CD4-positive, alpha-beta memory T cell (primary cell): ENCODE measurements at regions not wholly inside any gene's neighbourhood (a gene's known extent, or its start where the extent isn't known, plus 50 kb on each side); places are given as distances from the start of the nearest gene placed in this dataset.
A peak's percentile ranks its signal among the peaks of the same experiment; 100 is the strongest.

ENCODE experiments used
- CTCF ChIA-PET: fragments of 350-600 bp; sonication (Branson Sonifier 250); formaldehyde crosslinking; loops from one replicate; lab custom pipeline; 2021; ENCODE audit warnings: inconsistent platforms; ENCODE audit not compliant: partially characterized antibody; lab: Charles Lee
- POLR2A ChIA-PET: fragments of 350-600 bp; sonication (Branson Sonifier 250); formaldehyde crosslinking; loops from one replicate; lab custom pipeline; 2021; ENCODE audit not compliant: partially characterized antibody; lab: Charles Lee
- DNase-seq, 5 donors: peaks; one replicate each; pipeline versions ENCODE4 v3.0.0 to v3.0.0-alpha.2; 2020 to 2022; ENCODE audit warnings: mixed read lengths in 1 of 5
- H3K27ac ChIP-seq: one replicate; pipeline ENCODE4 v1.7.0; 2013; ENCODE audit warnings: low read depth, low read length
- H3K27me3 ChIP-seq: 2 replicates; pipeline ENCODE4 v1.7.0; 2013; ENCODE audit warnings: mild to moderate bottlenecking, low read length, moderate library complexity; ENCODE audit not compliant: insufficient read depth
- H3K36me3 ChIP-seq: 2 replicates; pipeline ENCODE4 v1.7.0; 2013; ENCODE audit warnings: mild to moderate bottlenecking, low read length, moderate library complexity; ENCODE audit not compliant: insufficient read depth
- H3K4me1 ChIP-seq: 2 replicates; pipeline ENCODE4 v1.7.0; 2013; ENCODE audit warnings: mild to moderate bottlenecking, low read length, moderate library complexity; ENCODE audit not compliant: insufficient read depth
- H3K4me3 ChIP-seq, 2 donors: one replicate each; pipeline ENCODE4 v1.7.0; 2013; ENCODE audit warnings: low read length in 2 of 2, mild to moderate bottlenecking in 1 of 2
- H3K9me3 ChIP-seq, 2 donors: one replicate each; pipeline ENCODE4 v1.7.0; 2013; ENCODE audit warnings: low read length in 2 of 2, control low read depth in 1 of 2; ENCODE audit not compliant: control insufficient read depth in 1 of 2
- H3K27ac Mint-ChIP-seq, 7 donors: one replicate each; pipeline ENCODE4 v1.8.0; 2020 to 2021; ENCODE audit warnings: mixed read lengths in 7 of 7, mild to moderate bottlenecking in 6 of 7, inconsistent platforms in 3 of 7, moderate library complexity in 3 of 7
- H3K27me3 Mint-ChIP-seq, 2 donors: one replicate each; pipeline ENCODE4 v1.8.0; 2020 to 2021; ENCODE audit warnings: mixed read lengths in 2 of 2
- H3K36me3 Mint-ChIP-seq, 2 donors: one replicate each; pipeline ENCODE4 v1.8.0; 2020 to 2021; ENCODE audit warnings: mixed read lengths in 2 of 2, inconsistent platforms in 1 of 2, mild to moderate bottlenecking in 1 of 2
- H3K4me1 Mint-ChIP-seq, 4 donors: one replicate each; pipeline ENCODE4 v1.8.0; 2020 to 2021; ENCODE audit warnings: mixed read lengths in 4 of 4, mild to moderate bottlenecking in 1 of 4
- H3K4me3 Mint-ChIP-seq, 8 donors: one replicate each; pipeline ENCODE4 v1.8.0; 2020 to 2021; ENCODE audit warnings: mixed read lengths in 8 of 8, mild to moderate bottlenecking in 7 of 8, moderate library complexity in 6 of 8, inconsistent platforms in 3 of 8
- H3K9me3 Mint-ChIP-seq, 8 donors: one replicate each; pipeline ENCODE4 v1.8.0; 2020 to 2021; ENCODE audit warnings: mixed read lengths in 8 of 8, mild to moderate bottlenecking in 5 of 8, inconsistent platforms in 3 of 8, moderate library complexity in 1 of 8
- intact Hi-C: fragments of 100-400 bp; cut with micrococcal nuclease; formaldehyde crosslinking; loops from one replicate; pipeline ENCODE4 v1.15.1; 2023

- Mint-ChIP-seq H3K4me1 (peaks cover 0 to 2% (median 0%) of the 10 kb centered on the region in 4 donors), H3K27me3 (peaks cover 2 to 4% of the 10 kb centered on the region in 2 donors), H3K36me3 (no peaks in the 10 kb centered on the region)
These were observed 53.6 kb upstream of the EPCAM start for GRCh38 chr2:47315475-47315874.

GRCh38 chr2:47313728-47314127 is 55.4 kb upstream of the EPCAM start:
- Histone ChIP-seq H3K4me1 (no peaks in the 10 kb centered on the region), H3K27ac (no peak overlapping the region), H3K9me3 (no peaks in the 10 kb centered on the region), H3K36me3 (no peaks in the 10 kb centered on the region), H3K4me3 (no peak overlapping the region), H3K27me3 (no peaks in the 10 kb centered on the region)
- POLR2A ChIA-PET: no interaction called here
- DNase-seq: no peak
- Mint-ChIP-seq H3K27ac (no peak overlapping the region), H3K9me3 (no peaks in the 10 kb centered on the region), H3K4me3 (no peak overlapping the region), H3K27me3 (peaks cover 1% of the 10 kb centered on the region in 2 donors), H3K36me3 (no peaks in the 10 kb centered on the region), H3K4me1 (peaks cover 0 to 2% (median 0%) of the 10 kb centered on the region in 4 donors)
- intact Hi-C loops: no loop called here
- CTCF ChIA-PET: no interaction called here

More at GRCh38 chr2:47315475-47315874, 53.6 kb upstream of the EPCAM start:
- no peak overlapping the region for H3K4me3 ChIP-seq
- no peaks in the 10 kb centered on the region for H3K9me3 Mint-ChIP-seq
- H3K27ac ChIP-seq: no peak overlapping the region
- DNase-seq: no peak
- H3K4me3 Mint-ChIP-seq: no peak overlapping the region
- no peaks in the 10 kb centered on the region for H3K27me3 ChIP-seq
- intact Hi-C loops: no loop called here
- POLR2A ChIA-PET: no interaction called here
- H3K9me3 ChIP-seq: no peaks in the 10 kb centered on the region
- CTCF ChIA-PET: interaction anchor here (1.1 kb wide), 1 partner anchor 39 kb away, joined by 5 read pairs; no protein-coding TSS in a partner anchor
- no peaks in the 10 kb centered on the region for H3K36me3 ChIP-seq
- no peaks in the 10 kb centered on the region for H3K4me1 ChIP-seq
- no peak overlapping the region for H3K27ac Mint-ChIP-seq

GRCh38 chr2:47313141-47313691 is 55.9 kb upstream of the EPCAM start:
- Histone ChIP-seq H3K4me1 (no peaks in the 10 kb centered on the region), H3K27ac (no peak overlapping the region), H3K27me3 (no peaks in the 10 kb centered on the region), H3K36me3 (no peaks in the 10 kb centered on the region), H3K4me3 (no peak overlapping the region), H3K9me3 (no peaks in the 10 kb centered on the region)
- Mint-ChIP-seq H3K36me3 (no peaks in the 10 kb centered on the region), H3K4me1 (peaks cover 0 to 2% (median 0%) of the 10 kb centered on the region in 4 donors), H3K27ac (no peak overlapping the region), H3K27me3 (peaks cover 1 to 3% of the 10 kb centered on the region in 2 donors), H3K4me3 (peak overlapping the region in 1 of 8 donors; percentile 27), H3K9me3 (no peaks in the 10 kb centered on the region)
- ChIA-PET CTCF (no interaction called here), POLR2A (no interaction called here)
- DNase-seq: no peak
- intact Hi-C loops: no loop called here

- intact Hi-C loops: no loop called here
- H3K4me1 Mint-ChIP-seq: peaks cover 0 to 2% (median 0%) of the 10 kb centered on the region in 4 donors
- no peaks in the 10 kb centered on the region for H3K9me3 Mint-ChIP-seq
- POLR2A ChIA-PET: no interaction called here
- CTCF ChIA-PET: no interaction called here
- Histone ChIP-seq H3K27me3 (no peaks in the 10 kb centered on the region), H3K4me3 (no peak overlapping the region), H3K9me3 (no peaks in the 10 kb centered on the region), H3K27ac (no peak overlapping the region), H3K36me3 (no peaks in the 10 kb centered on the region), H3K4me1 (no peaks in the 10 kb centered on the region)
- no peak for DNase-seq
- H3K36me3 Mint-ChIP-seq: no peaks in the 10 kb centered on the region
- peaks cover 3 to 4% of the 10 kb centered on the region in 2 donors for H3K27me3 Mint-ChIP-seq
- H3K27ac Mint-ChIP-seq: no peak overlapping the region
- H3K4me3 Mint-ChIP-seq: no peak overlapping the region
These were observed 56.6 kb upstream of the EPCAM start for GRCh38 chr2:47312491-47312850.

- no peak overlapping the region for H3K4me3 ChIP-seq
- H3K9me3 ChIP-seq: no peaks in the 10 kb centered on the region
- DNase-seq: no peak
- H3K36me3 ChIP-seq: no peaks in the 10 kb centered on the region
- H3K27me3 ChIP-seq: no peaks in the 10 kb centered on the region
- Mint-ChIP-seq H3K36me3 (no peaks in the 10 kb centered on the region), H3K27me3 (peaks cover 1 to 6% of the 10 kb centered on the region in 2 donors), H3K27ac (no peak overlapping the region), H3K4me3 (no peak overlapping the region), H3K9me3 (no peaks in the 10 kb centered on the region), H3K4me1 (no peaks in the 10 kb centered on the region)
- no peaks in the 10 kb centered on the region for H3K4me1 ChIP-seq
- POLR2A ChIA-PET: no interaction called here
- CTCF ChIA-PET: no interaction called here
- H3K27ac ChIP-seq: no peak overlapping the region
- intact Hi-C loops: no loop called here
These were observed 57.2 kb upstream of the EPCAM start for GRCh38 chr2:47311764-47312490.

GRCh38 chr2:47310801-47311560 is 58.1 kb upstream of the EPCAM start:
- POLR2A ChIA-PET: no interaction called here
- CTCF ChIA-PET: no interaction called here
- H3K27ac ChIP-seq: no peak overlapping the region

GRCh38 chr2:47309952-47310800 is 58.9 kb upstream of the EPCAM start:
- Histone ChIP-seq H3K27ac (no peak overlapping the region), H3K36me3 (no peaks in the 10 kb centered on the region), H3K4me3 (no peak overlapping the region), H3K4me1 (no peaks in the 10 kb centered on the region), H3K27me3 (no peaks in the 10 kb centered on the region), H3K9me3 (no peaks in the 10 kb centered on the region)
- Mint-ChIP-seq H3K4me1 (no peaks in the 10 kb centered on the region), H3K27me3 (peaks cover 7 to 10% of the 10 kb centered on the region in 2 donors), H3K4me3 (no peak overlapping the region), H3K27ac (no peak overlapping the region), H3K36me3 (no peaks in the 10 kb centered on the region), H3K9me3 (peaks cover 0 to under 1% (median 0%) of the 10 kb centered on the region in 8 donors)
- intact Hi-C loops: no loop called here
- ChIA-PET CTCF (no interaction called here), POLR2A (no interaction called here)
- DNase-seq: no peak

More at GRCh38 chr2:47310801-47311560, 58.1 kb upstream of the EPCAM start:
- no peak overlapping the region for H3K27ac Mint-ChIP-seq
- no peaks in the 10 kb centered on the region for H3K4me1 Mint-ChIP-seq
- no peaks in the 10 kb centered on the region for H3K36me3 Mint-ChIP-seq
- Histone ChIP-seq H3K27me3 (no peaks in the 10 kb centered on the region), H3K4me1 (no peaks in the 10 kb centered on the region), H3K36me3 (no peaks in the 10 kb centered on the region), H3K4me3 (no peak overlapping the region), H3K9me3 (no peaks in the 10 kb centered on the region)
- intact Hi-C loops: no loop called here
- H3K27me3 Mint-ChIP-seq: peaks cover 6 to 9% of the 10 kb centered on the region in 2 donors
- H3K9me3 Mint-ChIP-seq: no peaks in the 10 kb centered on the region
- no peak for DNase-seq
- H3K4me3 Mint-ChIP-seq: no peak overlapping the region
